Body of pancreas (tissue), 4 donors: ENCODE measurements at regions not wholly inside any gene's neighbourhood (a gene's known extent, or its start where the extent isn't known, plus 50 kb on each side); places are given as distances from the start of the nearest gene placed in this dataset.

ENCODE experiments used
- POLR2A ChIP-seq, 3 donors: fragments of 450-650 bp; IDR thresholded peaks; one replicate each; pipeline ENCODE4 v1.6.1; 2016; ENCODE audit warnings: antibody characterized with exemption in 3 of 3, mild to moderate bottlenecking in 2 of 3
- TF ChIP-seq, protein P1 (sequence below), 7 experiments: fragments of 450-650 bp in 4 of 7; fragments of 200-600 bp in 3 of 7; sonication (generic) in 3 of 7; IDR thresholded peaks; one replicate each; pipeline ENCODE4 v1.5.1; 2016 to 2019; ENCODE audit warnings: antibody characterized with exemption in 7 of 7

GRCh38 chr13:107351305-107351704 is 783.4 kb upstream of the ARGLU1 start:
- TF ChIP-seq, protein P1, sequence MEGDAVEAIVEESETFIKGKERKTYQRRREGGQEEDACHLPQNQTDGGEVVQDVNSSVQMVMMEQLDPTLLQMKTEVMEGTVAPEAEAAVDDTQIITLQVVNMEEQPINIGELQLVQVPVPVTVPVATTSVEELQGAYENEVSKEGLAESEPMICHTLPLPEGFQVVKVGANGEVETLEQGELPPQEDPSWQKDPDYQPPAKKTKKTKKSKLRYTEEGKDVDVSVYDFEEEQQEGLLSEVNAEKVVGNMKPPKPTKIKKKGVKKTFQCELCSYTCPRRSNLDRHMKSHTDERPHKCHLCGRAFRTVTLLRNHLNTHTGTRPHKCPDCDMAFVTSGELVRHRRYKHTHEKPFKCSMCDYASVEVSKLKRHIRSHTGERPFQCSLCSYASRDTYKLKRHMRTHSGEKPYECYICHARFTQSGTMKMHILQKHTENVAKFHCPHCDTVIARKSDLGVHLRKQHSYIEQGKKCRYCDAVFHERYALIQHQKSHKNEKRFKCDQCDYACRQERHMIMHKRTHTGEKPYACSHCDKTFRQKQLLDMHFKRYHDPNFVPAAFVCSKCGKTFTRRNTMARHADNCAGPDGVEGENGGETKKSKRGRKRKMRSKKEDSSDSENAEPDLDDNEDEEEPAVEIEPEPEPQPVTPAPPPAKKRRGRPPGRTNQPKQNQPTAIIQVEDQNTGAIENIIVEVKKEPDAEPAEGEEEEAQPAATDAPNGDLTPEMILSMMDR (IDR thresholded peaks at IDR 0.05), result no peak
- TF ChIP-seq POLR2A (IDR thresholded peaks at IDR 0.05), result no peak
